ENCODE measurements at regions not wholly inside any gene's neighbourhood (a gene's known extent, or its start where the extent isn't known, plus 50 kb on each side); places are given as distances from the start of the nearest gene placed in this dataset.
A peak's percentile ranks its signal among the peaks of the same experiment; 100 is the strongest.

DNA sequence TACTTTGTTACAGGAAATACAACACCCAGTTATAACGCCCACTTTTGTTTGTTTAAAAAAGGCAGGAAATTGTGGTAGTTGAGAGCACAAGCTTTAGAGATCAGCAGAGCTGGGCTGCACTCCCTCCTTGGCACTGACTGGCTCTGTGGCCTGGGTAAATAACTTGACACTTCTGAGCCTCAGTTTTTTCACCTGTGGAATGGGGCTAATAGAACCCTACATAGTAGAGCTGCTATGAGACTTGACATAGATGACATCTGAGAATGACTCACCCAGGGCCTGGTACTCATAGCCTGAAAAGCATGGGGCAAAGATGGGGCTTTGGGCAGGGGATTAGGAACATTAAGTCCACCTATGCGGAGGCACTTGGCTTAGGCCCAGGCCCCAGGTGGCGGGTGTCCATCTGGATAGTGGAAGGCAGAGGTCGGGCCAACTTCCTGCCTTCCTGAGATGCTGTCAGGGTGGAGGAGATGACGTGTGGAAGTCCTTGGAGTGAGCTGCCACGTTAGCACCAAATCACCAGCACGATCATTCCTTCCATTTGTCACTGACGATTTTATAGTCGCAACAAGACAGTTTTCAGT, 159.1 kb downstream of the KATNAL1 start:
- H3K27ac ChIP-seq (ENCODE audit: low read depth in 1 of 2, low read length in 2 of 2): peak overlapping the region; percentile 58 to 82
- Mint-ChIP-seq H3K4me1 (ENCODE audit: low read depth) (peaks cover 94% of the 10 kb centered on the region), H3K27ac (peak overlapping the region; percentile 91), H3K9me3 (no peaks in the 10 kb centered on the region), H3K27me3 (no peaks in the 10 kb centered on the region), H3K4me3 (peak overlapping the region; percentile 73), H3K36me3 (ENCODE audit: low read depth) (peaks cover 3% of the 10 kb centered on the region)
- peaks cover 90% of the 10 kb centered on the region for H3K4me1 ChIP-seq (ENCODE audit: insufficient read depth, low read length)
- no peaks in the 10 kb centered on the region for H3K27me3 ChIP-seq (ENCODE audit: control insufficient read depth in 1 of 2, insufficient read depth in 2 of 2, low read length in 2 of 2)
- H3K9me3 ChIP-seq (ENCODE audit: control insufficient read depth in 1 of 2, insufficient read depth in 1 of 2, low read length in 2 of 2): peaks cover 6 to 8% of the 10 kb centered on the region in 2 experiments
- ChIA-PET CTCF (interaction anchor here (1.1 to 3.6 kb wide), 2 partner anchors 16 to 34 kb away, joined by 3 to 24 read pairs; no protein-coding TSS in a partner anchor), POLR2A (interaction anchor here (0.6 to 6.4 kb wide), 18 partner anchors 10 to 553 kb away, joined by 3 to 64 read pairs (median 5); partner anchors contain the start of genes HMGB1, SLC7A1, UBL3 and USPL1)
- TF ChIP-seq, protein P1, sequence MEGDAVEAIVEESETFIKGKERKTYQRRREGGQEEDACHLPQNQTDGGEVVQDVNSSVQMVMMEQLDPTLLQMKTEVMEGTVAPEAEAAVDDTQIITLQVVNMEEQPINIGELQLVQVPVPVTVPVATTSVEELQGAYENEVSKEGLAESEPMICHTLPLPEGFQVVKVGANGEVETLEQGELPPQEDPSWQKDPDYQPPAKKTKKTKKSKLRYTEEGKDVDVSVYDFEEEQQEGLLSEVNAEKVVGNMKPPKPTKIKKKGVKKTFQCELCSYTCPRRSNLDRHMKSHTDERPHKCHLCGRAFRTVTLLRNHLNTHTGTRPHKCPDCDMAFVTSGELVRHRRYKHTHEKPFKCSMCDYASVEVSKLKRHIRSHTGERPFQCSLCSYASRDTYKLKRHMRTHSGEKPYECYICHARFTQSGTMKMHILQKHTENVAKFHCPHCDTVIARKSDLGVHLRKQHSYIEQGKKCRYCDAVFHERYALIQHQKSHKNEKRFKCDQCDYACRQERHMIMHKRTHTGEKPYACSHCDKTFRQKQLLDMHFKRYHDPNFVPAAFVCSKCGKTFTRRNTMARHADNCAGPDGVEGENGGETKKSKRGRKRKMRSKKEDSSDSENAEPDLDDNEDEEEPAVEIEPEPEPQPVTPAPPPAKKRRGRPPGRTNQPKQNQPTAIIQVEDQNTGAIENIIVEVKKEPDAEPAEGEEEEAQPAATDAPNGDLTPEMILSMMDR (IDR thresholded peaks at IDR 0.05): no peak
- no peaks in the 10 kb centered on the region for H3K36me3 ChIP-seq (ENCODE audit: insufficient read depth, low read length)
- no peak overlapping the region for H3K4me3 ChIP-seq (ENCODE audit: low read length)
- ATAC-seq (ENCODE audit: poor library complexity): peak; percentile 91
- peak in 12 of 14 experiments; percentile 24 to 91 (median 48) for DNase-seq
- intact Hi-C loops (cut with DNase I, micrococcal nuclease): no loop called here

DNA sequence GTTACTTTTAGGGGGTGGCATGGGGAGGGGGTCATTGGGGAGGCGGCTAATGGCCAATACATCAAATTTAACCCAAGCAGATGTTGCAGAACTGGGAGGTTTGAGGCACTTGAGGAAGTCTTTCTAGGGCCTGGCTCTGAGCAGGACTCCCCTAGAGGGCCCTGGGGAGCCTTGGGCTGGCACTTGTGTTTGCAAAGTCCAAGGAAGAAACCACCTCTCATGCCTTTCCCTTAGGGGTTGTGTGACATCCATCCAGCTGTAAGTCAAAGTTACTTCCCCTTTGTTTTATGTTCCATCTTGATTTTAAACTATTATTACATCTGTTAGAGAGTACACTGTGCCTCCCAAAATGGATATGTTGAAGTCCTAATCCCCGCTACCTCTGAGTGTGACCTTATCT, 159.9 kb downstream of the KATNAL1 start:
- no peaks in the 10 kb centered on the region for H3K36me3 ChIP-seq (ENCODE audit: insufficient read depth, low read length)
- POLR2A ChIA-PET: interaction anchor here (0.6 to 6.4 kb wide), 18 partner anchors 10 to 552 kb away, joined by 3 to 64 read pairs (median 6); partner anchors contain the start of genes HMGB1, SLC7A1, UBL3 and USPL1
- peak overlapping the region; percentile 58 to 82 for H3K27ac ChIP-seq (ENCODE audit: low read depth in 1 of 2, low read length in 2 of 2)
- H3K4me3 ChIP-seq (ENCODE audit: low read length): no peak overlapping the region
- H3K4me3 Mint-ChIP-seq: peak overlapping the region; percentile 73
- H3K36me3 Mint-ChIP-seq (ENCODE audit: low read depth): peaks cover 3% of the 10 kb centered on the region
- ATAC-seq (ENCODE audit: poor library complexity) (no peak), DNase-seq (peak in 3 of 14 experiments; percentile 18 to 30 (median 20))
- intact Hi-C loops (cut with DNase I, micrococcal nuclease): no loop called here
- no peaks in the 10 kb centered on the region for H3K9me3 Mint-ChIP-seq
- TF ChIP-seq, protein P1 (IDR thresholded peaks at IDR 0.05): no peak
- H3K4me1 Mint-ChIP-seq (ENCODE audit: low read depth): peaks cover 94% of the 10 kb centered on the region
- no peaks in the 10 kb centered on the region for H3K27me3 ChIP-seq (ENCODE audit: control insufficient read depth in 1 of 2, insufficient read depth in 2 of 2, low read length in 2 of 2)
- peaks cover 96% of the 10 kb centered on the region for H3K4me1 ChIP-seq (ENCODE audit: insufficient read depth, low read length)
- no peaks in the 10 kb centered on the region for H3K27me3 Mint-ChIP-seq
- peaks cover 8% of the 10 kb centered on the region in 2 experiments for H3K9me3 ChIP-seq (ENCODE audit: control insufficient read depth in 1 of 2, insufficient read depth in 1 of 2, low read length in 2 of 2)
- peak overlapping the region; percentile 91 for H3K27ac Mint-ChIP-seq
- CTCF ChIA-PET: interaction anchor here (1.0 to 3.6 kb wide), 3 partner anchors 15 to 35 kb away, joined by 3 to 24 read pairs (median 3); no protein-coding TSS in a partner anchor

DNA sequence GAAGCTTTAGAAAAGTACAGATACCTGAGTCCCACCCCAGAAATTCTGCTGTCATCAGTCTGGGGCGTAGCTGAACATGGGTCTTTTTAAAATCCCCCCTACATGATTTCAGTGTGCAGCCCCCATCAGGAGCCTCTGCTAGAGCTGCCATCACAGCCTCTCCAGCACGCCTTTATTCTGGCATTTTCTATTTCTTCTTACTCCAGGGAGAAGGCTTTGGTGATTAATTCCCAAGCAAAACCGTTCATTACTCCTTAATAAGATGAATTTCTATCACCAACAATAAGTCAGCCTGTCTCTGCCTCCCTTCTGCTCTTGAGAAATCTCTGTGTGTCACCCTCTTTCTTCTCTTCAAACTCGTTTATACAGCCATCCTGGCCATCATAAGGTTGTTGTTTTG, 160.3 kb downstream of the KATNAL1 start:
- peaks cover 96% of the 10 kb centered on the region for H3K4me1 ChIP-seq (ENCODE audit: insufficient read depth, low read length)
- Mint-ChIP-seq H3K4me1 (ENCODE audit: low read depth) (peaks cover 94% of the 10 kb centered on the region), H3K4me3 (peak overlapping the region; percentile 34), H3K27ac (peak overlapping the region; percentile 91), H3K9me3 (no peaks in the 10 kb centered on the region), H3K36me3 (ENCODE audit: low read depth) (peaks cover 3% of the 10 kb centered on the region), H3K27me3 (no peaks in the 10 kb centered on the region)
- no peaks in the 10 kb centered on the region for H3K27me3 ChIP-seq (ENCODE audit: control insufficient read depth in 1 of 2, insufficient read depth in 2 of 2, low read length in 2 of 2)
- H3K9me3 ChIP-seq (ENCODE audit: control insufficient read depth in 1 of 2, insufficient read depth in 1 of 2, low read length in 2 of 2): peaks cover 8% of the 10 kb centered on the region in 2 experiments
- no peak overlapping the region for H3K4me3 ChIP-seq (ENCODE audit: low read length)
- ATAC-seq (ENCODE audit: poor library complexity) (no peak), DNase-seq (no peak)
- CTCF ChIA-PET: interaction anchor here (1.0 to 3.6 kb wide), 2 partner anchors 15 to 34 kb away, joined by 3 to 24 read pairs; no protein-coding TSS in a partner anchor
- H3K27ac ChIP-seq (ENCODE audit: low read depth in 1 of 2, low read length in 2 of 2): peak overlapping the region; percentile 15 to 82
- H3K36me3 ChIP-seq (ENCODE audit: insufficient read depth, low read length): no peaks in the 10 kb centered on the region
- POLR2A ChIA-PET: interaction anchor here (0.8 to 6.4 kb wide), 7 partner anchors 10 to 552 kb away, joined by 3 to 64 read pairs (median 6); partner anchors contain the start of genes HMGB1, SLC7A1 and UBL3
- TF ChIP-seq, protein P1 (IDR thresholded peaks at IDR 0.05): no peak
- intact Hi-C loops (cut with DNase I, micrococcal nuclease): no loop called here
